Prostate gland (tissue), 2 donors: ENCODE measurements at regions not wholly inside any gene's neighbourhood (a gene's known extent, or its start where the extent isn't known, plus 50 kb on each side); places are given as distances from the start of the nearest gene placed in this dataset.

Experiments used
- DNase-seq: peaks from one replicate; pipeline ENCODE4 v3.0.0-alpha.2; 2019; ENCODE audit warnings: low spot score
- H3K27ac ChIP-seq, 2 donors: fragments of 200-600 bp; sonication (generic); 2 replicates each; pipeline ENCODE4 v1.5.1; 2017 to 2019
- H3K27me3 ChIP-seq: fragments of 200-600 bp; sonication (generic); replicated peaks from 2 replicates; pipeline ENCODE4 v1.5.1; 2019; ENCODE audit not compliant: insufficient read depth
- H3K36me3 ChIP-seq, 2 donors: fragments of 200-600 bp; sonication (generic); 1 replicate in 1 of 2; 2 replicates in 1 of 2; pipeline versions ENCODE4 v1.5.1 to v1.8.1; 2017 to 2019
- H3K4me1 ChIP-seq: fragments of 200-600 bp; sonication (generic); replicated peaks from 2 replicates; pipeline ENCODE4 v1.5.1; 2019
- H3K4me3 ChIP-seq, 2 donors: fragments of 200-600 bp; sonication (generic); 2 replicates each; pipeline ENCODE4 v1.5.1; 2017 to 2019
- H3K9me3 ChIP-seq: fragments of 200-600 bp; sonication (generic); 2 replicates; pipeline ENCODE4 v1.5.1; 2017
- CTCF ChIP-seq, 4 experiments: fragments of 200-600 bp in 2 of 4; fragments of 450-650 bp in 2 of 4; sonication (generic) in 2 of 4; IDR thresholded peaks; 1 replicate in 3 of 4; 2 replicates in 1 of 4; pipeline ENCODE4 v1.5.1; 2016 to 2019; ENCODE audit warnings: antibody characterized with exemption in 4 of 4, mild to moderate bottlenecking in 2 of 4, moderate library complexity in 2 of 4
- POLR2A ChIP-seq: fragments of 450-650 bp; IDR thresholded peaks from one replicate; pipeline ENCODE4 v1.6.1; 2016; ENCODE audit warnings: antibody characterized with exemption, mild to moderate bottlenecking
- POLR2AphosphoS5 ChIP-seq: sonication (generic); formaldehyde crosslinking; IDR thresholded peaks from one replicate; pipeline ENCODE4 v1.6.1; 2017; ENCODE audit warnings: antibody characterized with exemption
- WGBS: methylation state at CpG from one replicate; pipeline ENCODE4 v1.1.5; 2018; 5-methylcytosine and 5-hydroxymethylcytosine counted together
- intact Hi-C: fragments of 100-400 bp; cut with DNase I; formaldehyde crosslinking; loops from one replicate; pipeline ENCODE4 v1.14.2; 2022

DNA sequence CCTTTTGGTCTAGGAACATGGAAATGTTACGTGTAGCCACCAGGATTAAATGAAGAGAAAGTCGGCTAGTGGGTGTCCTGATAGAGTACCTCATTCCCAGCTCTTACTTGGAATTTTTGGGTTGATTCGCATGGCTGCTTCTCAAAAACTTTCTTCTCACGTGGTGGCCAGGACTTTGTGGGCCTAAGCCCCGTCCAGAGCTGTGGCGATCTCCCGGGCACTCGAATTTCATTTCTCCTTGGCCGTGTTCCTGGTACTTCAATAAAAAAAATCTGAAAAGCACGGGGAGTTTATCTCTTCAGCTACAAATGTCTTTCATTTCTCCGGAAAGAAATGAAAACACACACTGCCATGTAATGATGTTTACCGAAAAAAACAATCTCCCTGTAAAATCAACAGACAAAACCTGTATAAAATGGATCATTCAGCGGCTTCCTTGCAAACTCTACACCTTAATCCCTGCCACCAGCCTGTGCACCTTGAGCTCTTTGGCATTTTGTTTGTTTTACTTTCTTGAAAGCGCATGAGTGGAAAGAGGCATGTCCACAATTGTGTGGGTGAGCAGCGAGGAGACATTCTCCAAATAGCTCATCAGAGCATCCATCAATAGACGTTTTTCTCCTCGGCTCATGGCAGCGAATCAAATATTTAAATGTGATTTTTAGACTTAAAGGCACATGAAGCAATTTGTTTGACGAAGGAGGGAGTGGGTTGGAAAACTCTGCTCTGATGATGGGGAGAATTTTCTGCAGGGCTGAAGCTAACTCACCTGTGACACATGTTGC lies 173.1 kb downstream of the TFAP2C start:
- intact Hi-C loops: no loop called here
- no peak for DNase-seq
- no peaks in the 10 kb centered on the region for H3K4me1 ChIP-seq
- H3K36me3 ChIP-seq: no peaks in the 10 kb centered on the region
- TF ChIP-seq POLR2AphosphoS5 (no peak), POLR2A (no peak), CTCF (IDR thresholded peaks at IDR 0.05) (no peak)
- H3K4me3 ChIP-seq: no peak overlapping the region
- H3K9me3 ChIP-seq: no peaks in the 10 kb centered on the region
- H3K27ac ChIP-seq: no peak overlapping the region
- WGBS: 20% methylated on average over 19 of the region's 19 CpGs
- no peaks in the 10 kb centered on the region for H3K27me3 ChIP-seq

GRCh38 chr20:56802805-56803204 lies 173.7 kb downstream of the TFAP2C start:
- Histone ChIP-seq H3K27me3 (no peaks in the 10 kb centered on the region), H3K36me3 (no peaks in the 10 kb centered on the region), H3K27ac (no peak overlapping the region), H3K4me1 (no peaks in the 10 kb centered on the region), H3K4me3 (no peak overlapping the region), H3K9me3 (no peaks in the 10 kb centered on the region)
- TF ChIP-seq POLR2AphosphoS5: no peak
- no peak for TF ChIP-seq POLR2A
- no peak for TF ChIP-seq CTCF (IDR thresholded peaks at IDR 0.05)
- DNase-seq: no peak
- 60% methylated on average over 20 of the region's 20 CpGs for WGBS
- intact Hi-C loops: no loop called here

DNA sequence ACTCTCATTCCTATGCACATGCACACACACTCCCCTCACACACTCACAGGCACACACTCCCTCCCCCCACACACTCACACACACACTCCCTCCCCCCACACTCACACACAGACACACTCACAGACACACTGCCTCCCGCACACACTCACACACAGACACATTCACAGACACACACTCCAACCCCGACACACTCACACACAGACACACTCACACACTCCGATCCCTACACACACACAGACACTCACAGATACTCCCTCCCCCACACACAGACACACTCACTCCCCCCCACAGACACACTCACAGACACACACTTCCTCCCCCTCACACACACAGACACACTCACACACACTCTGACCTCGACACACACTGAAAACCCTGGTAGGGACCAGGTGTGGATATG lies 176.2 kb downstream of the TFAP2C start:
- H3K27ac ChIP-seq: no peak overlapping the region
- DNase-seq: no peak
- TF ChIP-seq POLR2AphosphoS5 (no peak), CTCF (IDR thresholded peaks at IDR 0.05) (no peak), POLR2A (no peak)
- H3K27me3 ChIP-seq: no peaks in the 10 kb centered on the region
- WGBS: 73% methylated on average over 4 of the region's 4 CpGs
- no peaks in the 10 kb centered on the region for H3K9me3 ChIP-seq
- intact Hi-C loops: no loop called here
- no peaks in the 10 kb centered on the region for H3K4me1 ChIP-seq
- H3K36me3 ChIP-seq: no peaks in the 10 kb centered on the region
- H3K4me3 ChIP-seq: no peak overlapping the region

GRCh38 chr20:56805966-56806365 lies 176.9 kb downstream of the TFAP2C start:
- Histone ChIP-seq H3K4me1 (no peaks in the 10 kb centered on the region), H3K36me3 (no peaks in the 10 kb centered on the region), H3K27me3 (no peaks in the 10 kb centered on the region), H3K9me3 (no peaks in the 10 kb centered on the region), H3K4me3 (no peak overlapping the region), H3K27ac (no peak overlapping the region)
- TF ChIP-seq CTCF (IDR thresholded peaks at IDR 0.05) (no peak), POLR2AphosphoS5 (no peak)
- no peak for DNase-seq
- intact Hi-C loops: no loop called here
- 85% methylated on average over 9 of the region's 9 CpGs for WGBS

DNA sequence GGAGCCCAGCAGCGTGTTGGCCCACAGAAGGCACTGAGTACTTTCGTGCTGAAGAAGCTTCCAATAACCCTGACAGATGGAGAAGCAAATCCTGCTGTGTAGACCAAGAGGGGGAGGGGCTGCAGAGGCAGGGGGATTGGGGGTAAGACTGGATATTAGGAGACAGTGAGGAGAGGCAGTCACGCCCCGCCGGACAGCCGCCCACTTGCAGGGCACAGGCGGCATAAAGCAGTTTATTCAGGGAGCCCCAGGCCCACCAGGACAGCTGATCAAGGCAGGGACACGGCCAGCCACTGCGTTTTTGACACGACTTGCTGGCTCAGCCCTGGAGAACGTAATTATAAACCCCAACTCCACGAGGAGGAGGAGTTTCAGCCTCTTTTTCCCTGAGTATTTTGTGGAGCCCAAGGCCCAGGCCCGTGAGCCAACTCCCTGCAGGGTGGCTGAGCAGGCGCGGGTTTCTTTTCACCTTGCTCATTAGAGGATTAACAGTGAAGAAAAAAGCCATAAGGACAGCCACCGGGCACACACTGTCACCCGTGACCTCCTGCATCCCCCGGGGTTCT lies 177.9 kb downstream of the TFAP2C start:
- no peak for DNase-seq
- intact Hi-C loops: no loop called here
- Histone ChIP-seq H3K27ac (no peak overlapping the region), H3K4me3 (no peak overlapping the region), H3K4me1 (no peaks in the 10 kb centered on the region), H3K36me3 (no peaks in the 10 kb centered on the region), H3K9me3 (no peaks in the 10 kb centered on the region), H3K27me3 (no peaks in the 10 kb centered on the region)
- 51% methylated on average over 18 of the region's 18 CpGs for WGBS
- no peak for TF ChIP-seq POLR2A
- TF ChIP-seq CTCF (IDR thresholded peaks at IDR 0.05): no peak
- TF ChIP-seq POLR2AphosphoS5: no peak
